DND-41 (cell line): ENCODE measurements at regions not wholly inside any gene's neighbourhood (a gene's known extent, or its start where the extent isn't known, plus 50 kb on each side); places are given as distances from the start of the nearest gene placed in this dataset.

ENCODE experiments used
- ATAC-seq: fragments of 200-7000 bp; cut with Tn5 transposase; 3 replicates; pipeline ENCODE4 v1.9.1; 2021; ENCODE audit warnings: low read depth; ENCODE audit not compliant: insufficient read depth
- DNase-seq: peaks from one replicate; pipeline ENCODE4 v3.0.0-alpha.2; 2020
- H2AFZ ChIP-seq: 2 replicates; pipeline ENCODE4 v1.6.0; 2012; ENCODE audit warnings: low read depth, low read length
- H3K27ac ChIP-seq: 2 replicates; pipeline ENCODE4 v1.5.1; 2012; ENCODE audit warnings: low read length, inconsistent platforms
- H3K27me3 ChIP-seq: fragments of 200-600 bp; sonication (generic); 2 replicates; pipeline ENCODE4 v1.6.0; 2012; ENCODE audit warnings: low read length, mild to moderate bottlenecking, inconsistent platforms; ENCODE audit not compliant: insufficient read depth, poor library complexity
- H3K36me3 ChIP-seq: 2 replicates; pipeline ENCODE4 v1.5.1; 2012; ENCODE audit warnings: low read length, inconsistent platforms; ENCODE audit not compliant: insufficient read depth
- H3K4me1 ChIP-seq: 2 replicates; pipeline ENCODE4 v1.5.1; 2012; ENCODE audit warnings: mild to moderate bottlenecking, low read length; ENCODE audit not compliant: insufficient read depth
- H3K4me2 ChIP-seq: 2 replicates; pipeline ENCODE4 v1.6.0; 2012; ENCODE audit warnings: mild to moderate bottlenecking, moderate library complexity, low read length, inconsistent platforms; ENCODE audit not compliant: insufficient read depth
- H3K4me3 ChIP-seq, 2 experiments: fragments of 200-600 bp in 1 of 2; shearing (Covaris generic) in 1 of 2; 2 replicates each; pipeline ENCODE4 v1.5.1; 2012 to 2016; ENCODE audit warnings: inconsistent platforms in 2 of 2, low read length in 2 of 2, mild to moderate bottlenecking in 2 of 2, low read depth in 1 of 2, moderate library complexity in 1 of 2
- H3K79me2 ChIP-seq: 2 replicates; pipeline ENCODE4 v1.6.0; 2012; ENCODE audit warnings: low read length, inconsistent platforms; ENCODE audit not compliant: insufficient read depth
- H3K9ac ChIP-seq: 2 replicates; pipeline ENCODE4 v1.6.0; 2012; ENCODE audit warnings: low read depth, mild to moderate bottlenecking, inconsistent platforms, low read length, moderate library complexity
- H3K9me3 ChIP-seq: 2 replicates; pipeline ENCODE4 v1.5.1; 2012; ENCODE audit warnings: low read length, moderate library complexity, mild to moderate bottlenecking, inconsistent platforms; ENCODE audit not compliant: insufficient read depth, severe bottlenecking
- H4K20me1 ChIP-seq: 2 replicates; pipeline ENCODE4 v1.6.0; 2012; ENCODE audit warnings: low read length; ENCODE audit not compliant: insufficient read depth
- EZH2 ChIP-seq: IDR thresholded peaks from 3 replicates; pipeline ENCODE4 v1.6.1; 2012; ENCODE audit warnings: borderline replicate concordance, low read depth, mild to moderate bottlenecking, moderate library complexity, low read length, inconsistent platforms; ENCODE audit not compliant: severe bottlenecking
- TF ChIP-seq, protein P1 (sequence below): IDR thresholded peaks from 2 replicates; pipeline ENCODE4 v1.5.1; 2012; ENCODE audit warnings: borderline replicate concordance, low read length, moderate library complexity, mild to moderate bottlenecking; ENCODE audit not compliant: poor library complexity, severe bottlenecking; ENCODE audit errors: extremely low read depth

DNA sequence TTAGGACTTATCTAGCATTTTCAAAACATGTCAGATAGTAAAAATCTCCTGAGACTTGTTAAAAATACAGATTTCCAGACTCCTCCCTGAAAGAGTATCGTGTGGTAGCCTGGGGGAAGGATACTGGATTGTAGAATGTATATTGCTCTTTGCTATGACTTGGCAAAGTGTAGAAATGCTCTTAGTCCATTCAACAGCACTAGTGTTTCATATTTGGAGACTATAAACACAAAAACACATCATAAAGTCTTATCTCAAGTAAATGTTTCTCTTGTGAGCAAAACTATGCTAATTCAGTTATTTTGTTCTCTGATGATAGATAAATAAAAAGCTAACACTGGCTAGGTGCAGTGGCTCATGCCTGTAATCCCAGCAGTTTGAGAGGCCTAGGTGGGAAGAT lies 137.5 kb upstream of the PRPS1L1 start:
- no peak overlapping the region for H3K9ac ChIP-seq
- H3K27me3 ChIP-seq, result no peaks in the 10 kb centered on the region
- H2AFZ ChIP-seq, result no peak overlapping the region
- TF ChIP-seq, protein P1, sequence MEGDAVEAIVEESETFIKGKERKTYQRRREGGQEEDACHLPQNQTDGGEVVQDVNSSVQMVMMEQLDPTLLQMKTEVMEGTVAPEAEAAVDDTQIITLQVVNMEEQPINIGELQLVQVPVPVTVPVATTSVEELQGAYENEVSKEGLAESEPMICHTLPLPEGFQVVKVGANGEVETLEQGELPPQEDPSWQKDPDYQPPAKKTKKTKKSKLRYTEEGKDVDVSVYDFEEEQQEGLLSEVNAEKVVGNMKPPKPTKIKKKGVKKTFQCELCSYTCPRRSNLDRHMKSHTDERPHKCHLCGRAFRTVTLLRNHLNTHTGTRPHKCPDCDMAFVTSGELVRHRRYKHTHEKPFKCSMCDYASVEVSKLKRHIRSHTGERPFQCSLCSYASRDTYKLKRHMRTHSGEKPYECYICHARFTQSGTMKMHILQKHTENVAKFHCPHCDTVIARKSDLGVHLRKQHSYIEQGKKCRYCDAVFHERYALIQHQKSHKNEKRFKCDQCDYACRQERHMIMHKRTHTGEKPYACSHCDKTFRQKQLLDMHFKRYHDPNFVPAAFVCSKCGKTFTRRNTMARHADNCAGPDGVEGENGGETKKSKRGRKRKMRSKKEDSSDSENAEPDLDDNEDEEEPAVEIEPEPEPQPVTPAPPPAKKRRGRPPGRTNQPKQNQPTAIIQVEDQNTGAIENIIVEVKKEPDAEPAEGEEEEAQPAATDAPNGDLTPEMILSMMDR, result no peak
- no peak for TF ChIP-seq EZH2
- H3K4me1 ChIP-seq, result no peaks in the 10 kb centered on the region
- no peak overlapping the region for H3K4me3 ChIP-seq
- ATAC-seq, result no peak
- H3K4me2 ChIP-seq, result no peak overlapping the region
- no peaks in the 10 kb centered on the region for H3K79me2 ChIP-seq
- no peaks in the 10 kb centered on the region for H3K9me3 ChIP-seq
- H3K27ac ChIP-seq, result no peak overlapping the region
- DNase-seq, result no peak
- no peaks in the 10 kb centered on the region for H4K20me1 ChIP-seq
- H3K36me3 ChIP-seq, result no peaks in the 10 kb centered on the region

DNA sequence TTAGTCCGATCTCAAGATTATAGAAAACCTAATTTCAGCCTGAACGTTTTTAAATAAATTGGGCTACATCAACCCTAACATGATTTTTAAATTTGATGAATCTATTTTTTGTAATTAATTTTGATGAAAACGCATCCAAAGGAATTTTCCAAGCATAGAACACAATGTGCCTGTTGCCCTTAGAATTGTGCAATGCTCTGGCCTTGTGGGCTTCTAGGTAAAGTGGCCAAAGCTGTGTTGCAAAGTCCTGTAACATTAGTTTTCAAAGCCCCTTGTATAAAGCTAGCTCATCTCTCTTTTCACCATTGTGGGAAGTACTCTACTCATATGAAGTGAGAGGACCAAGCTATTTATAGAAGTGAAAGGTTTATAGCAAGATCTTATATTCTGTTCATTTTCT lies 138.4 kb upstream of the PRPS1L1 start:
- H3K79me2 ChIP-seq, result no peaks in the 10 kb centered on the region
- H3K9ac ChIP-seq, result no peak overlapping the region
- no peaks in the 10 kb centered on the region for H4K20me1 ChIP-seq
- H3K27me3 ChIP-seq, result no peaks in the 10 kb centered on the region
- no peaks in the 10 kb centered on the region for H3K4me1 ChIP-seq
- DNase-seq (no peak), ATAC-seq (no peak)
- no peak for TF ChIP-seq EZH2
- TF ChIP-seq, protein P1, result no peak
- H3K4me3 ChIP-seq, result no peak overlapping the region
- no peak overlapping the region for H3K4me2 ChIP-seq
- H2AFZ ChIP-seq, result no peak overlapping the region
- H3K36me3 ChIP-seq, result no peaks in the 10 kb centered on the region
- no peak overlapping the region for H3K27ac ChIP-seq
- no peaks in the 10 kb centered on the region for H3K9me3 ChIP-seq

DNA sequence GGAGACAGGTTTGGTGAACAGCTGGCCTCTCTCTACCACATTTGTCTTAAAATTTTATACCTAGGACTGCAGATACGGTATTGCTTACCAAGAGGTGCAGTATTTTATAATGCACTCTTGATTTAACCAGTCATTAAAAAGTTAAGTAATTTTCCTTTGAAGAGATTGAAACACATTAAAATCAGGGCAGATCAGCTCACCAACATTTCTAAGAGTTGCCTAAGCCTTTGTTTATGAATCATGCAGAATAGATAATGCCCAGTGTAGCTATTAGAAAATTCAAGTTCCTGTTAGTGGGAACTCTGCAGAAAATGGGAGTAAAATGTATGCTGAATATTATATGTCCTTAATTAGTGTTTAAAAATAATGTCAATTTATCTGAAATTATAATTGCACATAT lies 140.2 kb upstream of the PRPS1L1 start:
- Histone ChIP-seq H3K79me2 (no peaks in the 10 kb centered on the region), H3K4me2 (no peak overlapping the region), H3K9ac (no peak overlapping the region), H4K20me1 (no peaks in the 10 kb centered on the region), H2AFZ (no peak overlapping the region), H3K4me3 (no peak overlapping the region), H3K9me3 (no peaks in the 10 kb centered on the region), H3K4me1 (no peaks in the 10 kb centered on the region), H3K27ac (no peak overlapping the region), H3K36me3 (no peaks in the 10 kb centered on the region), H3K27me3 (no peaks in the 10 kb centered on the region)
- DNase-seq (no peak), ATAC-seq (no peak)
- no peak for TF ChIP-seq EZH2
- TF ChIP-seq, protein P1, result no peak

DNA sequence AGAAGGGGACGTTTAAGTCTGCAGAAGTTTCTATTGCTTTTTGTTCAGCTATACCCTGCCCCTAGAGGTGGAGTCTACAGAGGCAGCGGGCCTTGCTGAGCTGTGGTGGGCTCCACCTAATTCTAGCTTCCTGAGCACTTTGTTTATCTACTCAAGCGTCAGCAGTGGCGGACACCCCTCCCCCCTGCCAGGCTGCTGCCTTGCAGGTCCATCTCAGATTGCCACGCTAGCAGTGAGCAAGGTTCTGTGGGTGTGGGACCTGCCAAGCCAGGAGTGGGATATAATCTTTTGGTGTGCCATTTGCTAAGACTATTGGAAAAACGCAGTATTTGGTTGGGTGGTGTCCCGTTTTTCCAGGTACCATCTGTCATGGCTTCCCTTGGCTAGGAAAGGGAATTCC lies 147.3 kb upstream of the PRPS1L1 start:
- ATAC-seq (no peak), DNase-seq (no peak)
- Histone ChIP-seq H3K4me1 (no peaks in the 10 kb centered on the region), H3K27me3 (no peaks in the 10 kb centered on the region), H3K36me3 (no peaks in the 10 kb centered on the region), H3K27ac (no peak overlapping the region), H3K4me2 (no peak overlapping the region), H3K4me3 (no peak overlapping the region), H3K9ac (no peak overlapping the region), H2AFZ (no peak overlapping the region), H4K20me1 (no peaks in the 10 kb centered on the region), H3K9me3 (no peaks in the 10 kb centered on the region), H3K79me2 (no peaks in the 10 kb centered on the region)
- TF ChIP-seq, protein P1, result no peak
- no peak for TF ChIP-seq EZH2
